Neural progenitor cell (in vitro differentiated cells): ENCODE measurements at regions not wholly inside any gene's neighbourhood (a gene's known extent, or its start where the extent isn't known, plus 50 kb on each side); places are given as distances from the start of the nearest gene placed in this dataset. TPM values are rescaled to one million over a fixed set of nuclear protein-coding genes. Genes with fewer than 3 reads are reported as not detected.

Source experiments
- DNase-seq: peaks from one replicate; pipeline ENCODE4 v3.0.0-alpha.2; 2016; ENCODE audit warnings: low spot score
- H2AFZ ChIP-seq: fragments of 200-600 bp; sonication (generic); replicated peaks from 2 replicates; pipeline ENCODE4 v1.6.1; 2016; ENCODE audit warnings: antibody characterized with exemption
- H3F3A ChIP-seq: fragments of 200-600 bp; sonication (generic); 2 replicates; pipeline ENCODE4 v1.6.1; 2016; ENCODE audit warnings: antibody characterized with exemption, low read depth
- H3K27ac ChIP-seq: fragments of 200-600 bp; sonication (generic); 2 replicates; pipeline ENCODE4 v1.5.1; 2016; ENCODE audit warnings: mild to moderate bottlenecking
- H3K27me3 ChIP-seq: fragments of 200-600 bp; sonication (generic); 2 replicates; pipeline ENCODE4 v1.6.1; 2016; ENCODE audit warnings: mild to moderate bottlenecking, moderate library complexity
- H3K36me3 ChIP-seq: fragments of 200-600 bp; sonication (generic); 2 replicates; pipeline ENCODE4 v1.5.1; 2016
- H3K4me1 ChIP-seq: fragments of 200-600 bp; sonication (generic); 2 replicates; pipeline ENCODE4 v1.6.1; 2016; ENCODE audit warnings: mixed run types
- H3K4me2 ChIP-seq: fragments of 200-600 bp; sonication (generic); 2 replicates; pipeline ENCODE4 v1.6.1; 2016
- H3K4me3 ChIP-seq: fragments of 200-600 bp; sonication (generic); 2 replicates; pipeline ENCODE4 v1.5.1; 2016
- H3K79me2 ChIP-seq: fragments of 200-600 bp; sonication (generic); 2 replicates; pipeline ENCODE4 v1.6.1; 2016; ENCODE audit warnings: low read depth
- H3K9ac ChIP-seq: fragments of 200-600 bp; sonication (generic); 2 replicates; pipeline ENCODE4 v1.6.1; 2016
- H3K9me3 ChIP-seq: fragments of 200-600 bp; sonication (generic); 2 replicates; pipeline ENCODE4 v1.5.1; 2016; ENCODE audit warnings: low read depth
- H4K20me1 ChIP-seq: fragments of 200-600 bp; sonication (generic); 2 replicates; pipeline ENCODE4 v1.6.1; 2016; ENCODE audit warnings: low read depth
- H3K27ac Mint-ChIP-seq: 3 replicates; pipeline ENCODE4 v1.8.0; 2021; ENCODE audit warnings: mixed read lengths
- H3K27me3 Mint-ChIP-seq: 2 replicates; pipeline ENCODE4 v1.8.0; 2022; ENCODE audit warnings: low read depth, mild to moderate bottlenecking, inconsistent platforms, moderate library complexity, mixed read lengths; ENCODE audit not compliant: insufficient read depth
- H3K36me3 Mint-ChIP-seq: 3 replicates; pipeline ENCODE4 v1.8.0; 2021; ENCODE audit warnings: mixed read lengths
- H3K4me1 Mint-ChIP-seq: 3 replicates; pipeline ENCODE4 v1.8.0; 2021; ENCODE audit warnings: mixed read lengths
- H3K4me3 Mint-ChIP-seq: 3 replicates; pipeline ENCODE4 v1.8.0; 2021; ENCODE audit warnings: mild to moderate bottlenecking, moderate library complexity, mixed read lengths
- H3K9me3 Mint-ChIP-seq: 3 replicates; pipeline ENCODE4 v1.8.0; 2020; ENCODE audit warnings: mixed read lengths
- CTCF ChIP-seq: fragments of 200-600 bp; sonication (generic); IDR thresholded peaks from 2 replicates; pipeline ENCODE4 v1.5.1; 2017; ENCODE audit warnings: antibody characterized with exemption, mild to moderate bottlenecking
- EZH2 ChIP-seq: fragments of 200-600 bp; sonication (generic); IDR thresholded peaks from 2 replicates; pipeline ENCODE4 v1.6.1; 2017; ENCODE audit warnings: antibody characterized with exemption, mild to moderate bottlenecking, moderate library complexity
- EZH2phosphoT487 ChIP-seq: fragments of 200-600 bp; sonication (generic); IDR thresholded peaks from 2 replicates; pipeline ENCODE4 v1.6.1; 2017; ENCODE audit warnings: antibody characterized with exemption
- microRNA-seq: library from miRNA; unstranded; fragments of <30 nt; microRNA quantifications from one replicate; pipeline ENCODE4, GENCODE V29; 2016
- small RNA-seq: library from RNA; depleted of rRNA; stranded (forward); fragments of <200 nt; gene quantifications from one replicate; pipeline ENCODE3, GENCODE V24; 2015

GRCh38 chr1:37420456-37420855 is 53.9 kb upstream of the ZC3H12A start:
- H3K27me3 Mint-ChIP-seq = peaks cover 11% of the 10 kb centered on the region
- DNase-seq = no peak
- H3K4me1 Mint-ChIP-seq = no peaks in the 10 kb centered on the region
- no peak overlapping the region for H3K4me3 Mint-ChIP-seq
- H3K36me3 Mint-ChIP-seq = no peaks in the 10 kb centered on the region
- H3K27ac Mint-ChIP-seq = no peak overlapping the region
- Histone ChIP-seq H3K9me3 (no peaks in the 10 kb centered on the region), H3K9ac (no peak overlapping the region), H3K79me2 (no peaks in the 10 kb centered on the region), H3K27ac (no peak overlapping the region), H3K4me3 (no peak overlapping the region), H3K4me2 (no peak overlapping the region), H3K27me3 (no peaks in the 10 kb centered on the region), H3K4me1 (no peaks in the 10 kb centered on the region), H3F3A (no peaks in the 10 kb centered on the region), H2AFZ (no peak overlapping the region), H3K36me3 (no peaks in the 10 kb centered on the region), H4K20me1 (no peaks in the 10 kb centered on the region)
- H3K9me3 Mint-ChIP-seq = peaks cover 5% of the 10 kb centered on the region
- TF ChIP-seq EZH2 = no peak
- TF ChIP-seq EZH2phosphoT487 = no peak
- TF ChIP-seq CTCF = no peak

GRCh38 chr1:37423810-37424209 is 50.6 kb upstream of the ZC3H12A start:
- H2AFZ ChIP-seq = no peak overlapping the region
- no peak for TF ChIP-seq EZH2phosphoT487
- TF ChIP-seq EZH2 = no peak
- no peak for TF ChIP-seq CTCF
- Mint-ChIP-seq H3K27ac (no peak overlapping the region), H3K9me3 (no peaks in the 10 kb centered on the region), H3K4me3 (no peak overlapping the region), H3K4me1 (no peaks in the 10 kb centered on the region), H3K36me3 (no peaks in the 10 kb centered on the region), H3K27me3 (peaks cover 13% of the 10 kb centered on the region)
- H3F3A ChIP-seq = no peaks in the 10 kb centered on the region
- no peak overlapping the region for H3K4me3 ChIP-seq
- no peak overlapping the region for H3K27ac ChIP-seq
- H3K4me2 ChIP-seq = no peak overlapping the region
- H3K4me1 ChIP-seq = no peaks in the 10 kb centered on the region
- no peak overlapping the region for H3K9ac ChIP-seq
- no peak for DNase-seq
- H4K20me1 ChIP-seq = no peaks in the 10 kb centered on the region
- H3K27me3 ChIP-seq = no peaks in the 10 kb centered on the region
- no peaks in the 10 kb centered on the region for H3K79me2 ChIP-seq
- no peaks in the 10 kb centered on the region for H3K9me3 ChIP-seq
- no peaks in the 10 kb centered on the region for H3K36me3 ChIP-seq

GRCh38 chr1:37424523-37424922 is 49.9 kb upstream of the ZC3H12A start:
- Mint-ChIP-seq H3K27me3 (peaks cover 11% of the 10 kb centered on the region), H3K27ac (no peak overlapping the region), H3K4me1 (no peaks in the 10 kb centered on the region), H3K36me3 (no peaks in the 10 kb centered on the region), H3K4me3 (no peak overlapping the region), H3K9me3 (no peaks in the 10 kb centered on the region)
- no peak for DNase-seq
- H3F3A ChIP-seq = no peaks in the 10 kb centered on the region
- H3K9ac ChIP-seq = no peak overlapping the region
- TF ChIP-seq EZH2phosphoT487 (no peak), CTCF (no peak), EZH2 (no peak)
- no peaks in the 10 kb centered on the region for H3K9me3 ChIP-seq
- no peaks in the 10 kb centered on the region for H4K20me1 ChIP-seq
- no peak overlapping the region for H2AFZ ChIP-seq
- no peaks in the 10 kb centered on the region for H3K27me3 ChIP-seq
- no peaks in the 10 kb centered on the region for H3K79me2 ChIP-seq
- H3K27ac ChIP-seq = no peak overlapping the region
- H3K4me3 ChIP-seq = no peak overlapping the region
- H3K36me3 ChIP-seq = no peaks in the 10 kb centered on the region
- H3K4me1 ChIP-seq = no peaks in the 10 kb centered on the region
- H3K4me2 ChIP-seq = no peak overlapping the region

Small RNA genes lying in the stretch of these regions (microRNA-seq; reads per million reads assigned to microRNA genes)
- not detected for gene MIR4255

Small RNA genes lying in the stretch of these regions (small RNA-seq; reads per million reads assigned to genes)
- gene MIR4255 (not detected), gene RNA5SP43 (not detected), gene RNU6-636P (not detected), gene RPS29P6 (not detected)
